ENCODE measurements at regions not wholly inside any gene's neighbourhood (a gene's known extent, or its start where the extent isn't known, plus 50 kb on each side); places are given as distances from the start of the nearest gene placed in this dataset.

DNA sequence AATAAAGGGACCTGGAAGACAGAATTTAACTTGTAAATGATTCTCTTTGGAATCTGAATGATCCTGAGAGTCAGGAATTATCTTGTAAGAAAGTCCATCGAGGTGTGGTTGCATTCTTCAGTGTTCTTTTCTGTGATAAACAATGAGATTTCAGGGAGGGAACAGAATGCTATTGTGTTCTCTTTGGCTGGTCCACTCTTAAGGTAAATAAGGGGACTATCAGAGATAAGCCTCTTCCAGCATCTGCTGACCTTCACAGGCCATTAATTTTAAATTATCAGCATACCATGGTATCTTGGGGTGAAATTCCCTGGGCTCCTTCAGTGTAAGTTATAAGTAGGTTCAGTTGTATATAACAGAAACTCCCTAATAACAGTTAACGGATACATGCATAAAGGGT lies 107.1 kb upstream of the ARHGAP24 start:
- ChIA-PET CTCF (no interaction called here), POLR2A (no interaction called here)
- intact Hi-C loops (cut with micrococcal nuclease) = no loop called here
- Mint-ChIP-seq H3K4me1 (no peaks in the 10 kb centered on the region), H3K4me3 (no peak overlapping the region), H3K9me3 (peaks cover 0 to 5% (median 0%) of the 10 kb centered on the region in 11 donors), H3K36me3 (no peaks in the 10 kb centered on the region), H3K27ac (no peak overlapping the region), H3K27me3 (no peaks in the 10 kb centered on the region)
- ATAC-seq (no peak), DNase-seq (no peak)
- no peak overlapping the region for H3K4me3 ChIP-seq (ENCODE audit: low read length)
- no peak overlapping the region for H3K27ac ChIP-seq (ENCODE audit: low read depth, low read length)
- H3K36me3 ChIP-seq (ENCODE audit: control insufficient read depth in 2 of 3, insufficient read depth in 3 of 3, low read length in 3 of 3) = no peaks in the 10 kb centered on the region
- H3K27me3 ChIP-seq (ENCODE audit: control insufficient read depth in 2 of 2, insufficient read depth in 2 of 2, low read length in 2 of 2) = no peaks in the 10 kb centered on the region
- H3K9me3 ChIP-seq (ENCODE audit: control insufficient read depth in 2 of 3, low read length in 3 of 3) = no peaks in the 10 kb centered on the region
- H3K4me1 ChIP-seq (ENCODE audit: control insufficient read depth in 2 of 2, insufficient read depth in 2 of 2, low read length in 2 of 2) = no peaks in the 10 kb centered on the region

DNA sequence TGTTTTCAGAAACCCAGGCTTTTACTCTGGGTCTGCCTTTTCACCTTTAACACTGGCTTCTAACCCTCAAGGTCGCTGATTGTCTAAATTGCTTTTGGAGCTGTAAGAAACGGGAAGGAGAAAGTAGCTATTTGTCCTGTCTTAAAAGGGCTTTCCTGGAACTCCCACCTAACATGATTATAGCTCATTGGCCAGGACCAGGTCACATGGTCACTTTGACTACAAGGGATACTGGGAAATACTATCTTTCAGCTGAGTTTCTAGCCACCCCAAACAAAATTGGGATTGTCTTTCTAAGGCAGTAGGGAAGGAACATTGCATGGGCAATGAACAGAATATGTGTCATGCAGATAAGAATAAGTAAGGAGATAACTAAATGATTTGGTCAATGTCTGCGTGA lies 106.7 kb upstream of the ARHGAP24 start:
- intact Hi-C loops (cut with micrococcal nuclease) = no loop called here
- no peak overlapping the region for H3K27ac Mint-ChIP-seq

GRCh38 chr4:85368932-85369331 lies 106.0 kb upstream of the ARHGAP24 start:
- Mint-ChIP-seq H3K4me3 (no peak overlapping the region), H3K9me3 (peaks cover 0 to 5% (median 0%) of the 10 kb centered on the region in 11 donors), H3K4me1 (no peaks in the 10 kb centered on the region), H3K27ac (no peak overlapping the region), H3K36me3 (no peaks in the 10 kb centered on the region), H3K27me3 (no peaks in the 10 kb centered on the region)
- no peak overlapping the region for H3K4me3 ChIP-seq (ENCODE audit: low read length)
- ChIA-PET POLR2A (no interaction called here), CTCF (no interaction called here)
- ATAC-seq (no peak), DNase-seq (no peak)
- H3K9me3 ChIP-seq (ENCODE audit: control insufficient read depth in 2 of 3, low read length in 3 of 3) = no peaks in the 10 kb centered on the region
- no peak overlapping the region for H3K27ac ChIP-seq (ENCODE audit: low read depth, low read length)
- H3K27me3 ChIP-seq (ENCODE audit: control insufficient read depth in 2 of 2, insufficient read depth in 2 of 2, low read length in 2 of 2) = no peaks in the 10 kb centered on the region
- no peaks in the 10 kb centered on the region for H3K4me1 ChIP-seq (ENCODE audit: control insufficient read depth in 2 of 2, insufficient read depth in 2 of 2, low read length in 2 of 2)
- intact Hi-C loops (cut with micrococcal nuclease) = no loop called here
- H3K36me3 ChIP-seq (ENCODE audit: control insufficient read depth in 2 of 3, insufficient read depth in 3 of 3, low read length in 3 of 3) = no peaks in the 10 kb centered on the region

More for the DNA sequence above, 106.7 kb upstream of the ARHGAP24 start:
- H3K9me3 Mint-ChIP-seq = peaks cover 0 to 5% (median 0%) of the 10 kb centered on the region in 11 donors
- DNase-seq (no peak), ATAC-seq (no peak)
- H3K4me1 ChIP-seq (ENCODE audit: control insufficient read depth in 2 of 2, insufficient read depth in 2 of 2, low read length in 2 of 2) = no peaks in the 10 kb centered on the region
- H3K27ac ChIP-seq (ENCODE audit: low read depth, low read length) = no peak overlapping the region
- no peaks in the 10 kb centered on the region for H3K27me3 Mint-ChIP-seq
- H3K4me3 ChIP-seq (ENCODE audit: low read length) = no peak overlapping the region
- POLR2A ChIA-PET = no interaction called here
- no peaks in the 10 kb centered on the region for H3K36me3 Mint-ChIP-seq
- no peaks in the 10 kb centered on the region for H3K9me3 ChIP-seq (ENCODE audit: control insufficient read depth in 2 of 3, low read length in 3 of 3)
- no peaks in the 10 kb centered on the region for H3K4me1 Mint-ChIP-seq
- no peaks in the 10 kb centered on the region for H3K36me3 ChIP-seq (ENCODE audit: control insufficient read depth in 2 of 3, insufficient read depth in 3 of 3, low read length in 3 of 3)
- CTCF ChIA-PET = no interaction called here
- H3K4me3 Mint-ChIP-seq = no peak overlapping the region
- H3K27me3 ChIP-seq (ENCODE audit: control insufficient read depth in 2 of 2, insufficient read depth in 2 of 2, low read length in 2 of 2) = no peaks in the 10 kb centered on the region

GRCh38 chr4:85369703-85370380 lies 105.1 kb upstream of the ARHGAP24 start:
- CTCF ChIA-PET = no interaction called here
- H3K4me1 Mint-ChIP-seq = no peaks in the 10 kb centered on the region

GRCh38 chr4:85370400-85371032 lies 104.4 kb upstream of the ARHGAP24 start:
- no peak overlapping the region for H3K27ac Mint-ChIP-seq
- ChIA-PET CTCF (interaction anchor here (0.7 kb wide), 1 partner anchor 25 kb away, joined by 3 read pairs; no protein-coding TSS in a partner anchor), POLR2A (no interaction called here)
- H3K27me3 Mint-ChIP-seq = no peaks in the 10 kb centered on the region
- Histone ChIP-seq H3K4me3 (ENCODE audit: low read length) (no peak overlapping the region), H3K9me3 (ENCODE audit: control insufficient read depth in 2 of 3, low read length in 3 of 3) (no peaks in the 10 kb centered on the region), H3K4me1 (ENCODE audit: control insufficient read depth in 2 of 2, insufficient read depth in 2 of 2, low read length in 2 of 2) (no peaks in the 10 kb centered on the region), H3K27ac (ENCODE audit: low read depth, low read length) (no peak overlapping the region), H3K36me3 (ENCODE audit: control insufficient read depth in 2 of 3, insufficient read depth in 3 of 3, low read length in 3 of 3) (no peaks in the 10 kb centered on the region), H3K27me3 (ENCODE audit: control insufficient read depth in 2 of 2, insufficient read depth in 2 of 2, low read length in 2 of 2) (no peaks in the 10 kb centered on the region)
- DNase-seq (no peak), ATAC-seq (no peak)
- intact Hi-C loops (cut with micrococcal nuclease) = loop anchor here in 1 of 2 donors (1.0 kb wide), 1 partner anchor 222 kb away; no protein-coding TSS in a partner anchor
- H3K36me3 Mint-ChIP-seq = no peaks in the 10 kb centered on the region
- no peak overlapping the region for H3K4me3 Mint-ChIP-seq
- H3K4me1 Mint-ChIP-seq = no peaks in the 10 kb centered on the region
- peaks cover 0 to 5% (median 0%) of the 10 kb centered on the region in 11 donors for H3K9me3 Mint-ChIP-seq

More at GRCh38 chr4:85369703-85370380, 105.1 kb upstream of the ARHGAP24 start:
- Mint-ChIP-seq H3K27me3 (no peaks in the 10 kb centered on the region), H3K27ac (no peak overlapping the region), H3K4me3 (no peak overlapping the region), H3K9me3 (peaks cover 0 to 5% (median 0%) of the 10 kb centered on the region in 11 donors), H3K36me3 (no peaks in the 10 kb centered on the region)
- Histone ChIP-seq H3K27me3 (ENCODE audit: control insufficient read depth in 2 of 2, insufficient read depth in 2 of 2, low read length in 2 of 2) (no peaks in the 10 kb centered on the region), H3K4me3 (ENCODE audit: low read length) (no peak overlapping the region), H3K36me3 (ENCODE audit: control insufficient read depth in 2 of 3, insufficient read depth in 3 of 3, low read length in 3 of 3) (no peaks in the 10 kb centered on the region), H3K4me1 (ENCODE audit: control insufficient read depth in 2 of 2, insufficient read depth in 2 of 2, low read length in 2 of 2) (no peaks in the 10 kb centered on the region), H3K9me3 (ENCODE audit: control insufficient read depth in 2 of 3, low read length in 3 of 3) (no peaks in the 10 kb centered on the region), H3K27ac (ENCODE audit: low read depth, low read length) (no peak overlapping the region)
- DNase-seq (no peak), ATAC-seq (no peak)
- intact Hi-C loops (cut with micrococcal nuclease) = loop anchor here in 1 of 2 donors (1.0 kb wide), 1 partner anchor 222 kb away; no protein-coding TSS in a partner anchor
- POLR2A ChIA-PET = no interaction called here

- H3K4me1 ChIP-seq (ENCODE audit: control insufficient read depth in 2 of 2, insufficient read depth in 2 of 2, low read length in 2 of 2) = no peaks in the 10 kb centered on the region
- H3K36me3 ChIP-seq (ENCODE audit: control insufficient read depth in 2 of 3, insufficient read depth in 3 of 3, low read length in 3 of 3) = no peaks in the 10 kb centered on the region
- no peaks in the 10 kb centered on the region for H3K27me3 Mint-ChIP-seq
- H3K9me3 Mint-ChIP-seq = peaks cover 0 to 5% (median 0%) of the 10 kb centered on the region in 11 donors
- POLR2A ChIA-PET = no interaction called here
- CTCF ChIA-PET = no interaction called here
- DNase-seq = no peak
- no peaks in the 10 kb centered on the region for H3K4me1 Mint-ChIP-seq
- no peak for ATAC-seq
- no peaks in the 10 kb centered on the region for H3K27me3 ChIP-seq (ENCODE audit: control insufficient read depth in 2 of 2, insufficient read depth in 2 of 2, low read length in 2 of 2)
- intact Hi-C loops (cut with micrococcal nuclease) = no loop called here
- H3K4me3 ChIP-seq (ENCODE audit: low read length) = no peak overlapping the region
- no peaks in the 10 kb centered on the region for H3K9me3 ChIP-seq (ENCODE audit: control insufficient read depth in 2 of 3, low read length in 3 of 3)
- no peaks in the 10 kb centered on the region for H3K36me3 Mint-ChIP-seq
- H3K27ac ChIP-seq (ENCODE audit: low read depth, low read length) = no peak overlapping the region
- H3K4me3 Mint-ChIP-seq = no peak overlapping the region
- no peak overlapping the region for H3K27ac Mint-ChIP-seq
Measured at GRCh38 chr4:85372966-85373365, 102.0 kb upstream of the ARHGAP24 start.

GRCh38 chr4:85376285-85376684 lies 98.7 kb upstream of the ARHGAP24 start:
- Mint-ChIP-seq H3K27ac (no peak overlapping the region), H3K4me1 (no peaks in the 10 kb centered on the region), H3K36me3 (no peaks in the 10 kb centered on the region), H3K9me3 (no peaks in the 10 kb centered on the region), H3K4me3 (no peak overlapping the region), H3K27me3 (no peaks in the 10 kb centered on the region)
- Histone ChIP-seq H3K4me3 (ENCODE audit: low read length) (no peak overlapping the region), H3K27me3 (ENCODE audit: control insufficient read depth in 2 of 2, insufficient read depth in 2 of 2, low read length in 2 of 2) (no peaks in the 10 kb centered on the region), H3K9me3 (ENCODE audit: control insufficient read depth in 2 of 3, low read length in 3 of 3) (no peaks in the 10 kb centered on the region), H3K4me1 (ENCODE audit: control insufficient read depth in 2 of 2, insufficient read depth in 2 of 2, low read length in 2 of 2) (no peaks in the 10 kb centered on the region), H3K36me3 (ENCODE audit: control insufficient read depth in 2 of 3, insufficient read depth in 3 of 3, low read length in 3 of 3) (no peaks in the 10 kb centered on the region), H3K27ac (ENCODE audit: low read depth, low read length) (no peak overlapping the region)
- ChIA-PET POLR2A (no interaction called here), CTCF (no interaction called here)
- DNase-seq = no peak
- intact Hi-C loops (cut with micrococcal nuclease) = no loop called here
- no peak for ATAC-seq
